Chondrocyte (in vitro differentiated cells): ENCODE measurements at regions not wholly inside any gene's neighbourhood (a gene's known extent, or its start where the extent isn't known, plus 50 kb on each side); places are given as distances from the start of the nearest gene placed in this dataset.

Experiments
- DNase-seq: peaks from one replicate; pipeline ENCODE4 v3.0.0; 2021; ENCODE audit warnings: mixed read lengths, low spot score
- H3K27ac Mint-ChIP-seq: one replicate; pipeline ENCODE4 v1.8.0; 2021; ENCODE audit warnings: mild to moderate bottlenecking, moderate library complexity, mixed read lengths; ENCODE audit not compliant: unreplicated experiment
- H3K27me3 Mint-ChIP-seq: 2 replicates; pipeline ENCODE4 v1.8.0; 2021; ENCODE audit warnings: low read depth, mixed read lengths
- H3K36me3 Mint-ChIP-seq: 2 replicates; pipeline ENCODE4 v1.8.0; 2021; ENCODE audit warnings: low read depth, mixed read lengths
- H3K4me1 Mint-ChIP-seq: 2 replicates; pipeline ENCODE4 v1.8.0; 2021; ENCODE audit warnings: low read depth, mild to moderate bottlenecking, mixed read lengths
- H3K4me3 Mint-ChIP-seq: one replicate; pipeline ENCODE4 v1.8.0; 2021; ENCODE audit warnings: mild to moderate bottlenecking, moderate library complexity, mixed read lengths; ENCODE audit not compliant: unreplicated experiment
- H3K9me3 Mint-ChIP-seq: 2 replicates; pipeline ENCODE4 v1.8.0; 2021; ENCODE audit warnings: low read depth, mixed read lengths
- CTCF ChIP-seq: fragments of 200-600 bp; sonication (generic); IDR thresholded peaks from 2 replicates; pipeline ENCODE4 v1.5.0; 2021; ENCODE audit warnings: antibody characterized with exemption, mild to moderate bottlenecking, moderate library complexity

- Mint-ChIP-seq H3K4me3 (no peak overlapping the region), H3K36me3 (no peaks in the 10 kb centered on the region), H3K27ac (no peak overlapping the region), H3K9me3 (no peaks in the 10 kb centered on the region), H3K27me3 (no peaks in the 10 kb centered on the region), H3K4me1 (no peaks in the 10 kb centered on the region)
- no peak for TF ChIP-seq CTCF
- DNase-seq: no peak
Measured at GRCh38 chr12:61870658-61871484, 389.3 kb upstream of the USP15 start.

GRCh38 chr12:61871485-61871810 is 388.8 kb upstream of the USP15 start:
- Mint-ChIP-seq H3K9me3 (no peaks in the 10 kb centered on the region), H3K27me3 (no peaks in the 10 kb centered on the region), H3K4me3 (no peak overlapping the region), H3K4me1 (no peaks in the 10 kb centered on the region), H3K27ac (no peak overlapping the region), H3K36me3 (no peaks in the 10 kb centered on the region)
- no peak for TF ChIP-seq CTCF
- no peak for DNase-seq

GRCh38 chr12:61879229-61879628 is 381.0 kb upstream of the USP15 start:
- TF ChIP-seq CTCF: no peak
- H3K36me3 Mint-ChIP-seq: no peaks in the 10 kb centered on the region
- no peak for DNase-seq

GRCh38 chr12:61880186-61880585 is 380.0 kb upstream of the USP15 start:
- TF ChIP-seq CTCF: no peak
- Mint-ChIP-seq H3K36me3 (no peaks in the 10 kb centered on the region), H3K4me1 (no peaks in the 10 kb centered on the region), H3K27me3 (no peaks in the 10 kb centered on the region), H3K4me3 (no peak overlapping the region), H3K9me3 (no peaks in the 10 kb centered on the region), H3K27ac (no peak overlapping the region)
- DNase-seq: no peak

More at GRCh38 chr12:61879229-61879628, 381.0 kb upstream of the USP15 start:
- no peaks in the 10 kb centered on the region for H3K4me1 Mint-ChIP-seq
- no peaks in the 10 kb centered on the region for H3K27me3 Mint-ChIP-seq
- H3K4me3 Mint-ChIP-seq: no peak overlapping the region
- H3K27ac Mint-ChIP-seq: no peak overlapping the region
- no peaks in the 10 kb centered on the region for H3K9me3 Mint-ChIP-seq

GRCh38 chr12:61891632-61892031 is 368.6 kb upstream of the USP15 start:
- H3K36me3 Mint-ChIP-seq: no peaks in the 10 kb centered on the region
- peaks cover 3% of the 10 kb centered on the region for H3K27me3 Mint-ChIP-seq
- H3K9me3 Mint-ChIP-seq: no peaks in the 10 kb centered on the region
- no peak for DNase-seq
- H3K4me3 Mint-ChIP-seq: no peak overlapping the region
- H3K27ac Mint-ChIP-seq: no peak overlapping the region
- TF ChIP-seq CTCF: no peak
- no peaks in the 10 kb centered on the region for H3K4me1 Mint-ChIP-seq
